Kidney (tissue), 13 donors: ENCODE measurements at regions not wholly inside any gene's neighbourhood (a gene's known extent, or its start where the extent isn't known, plus 50 kb on each side); places are given as distances from the start of the nearest gene placed in this dataset.

Experiments used
- DNase-seq, 5 donors: peaks; one replicate each; pipeline ENCODE4 v3.0.0-alpha.2; 2013 to 2020
- FAIRE-seq: peaks from 2 replicates; lab custom pipeline; 2012; peaks lifted over from hg19 to GRCh38; lab: Jason Lieb, UNC
- H3K27ac ChIP-seq, 2 donors: one replicate each; pipeline ENCODE4 v1.7.0; 2013; ENCODE audit warnings: low read depth in 2 of 2, low read length in 2 of 2, inconsistent platforms in 1 of 2
- H3K27me3 ChIP-seq: one replicate; pipeline ENCODE4 v1.7.1; 2013; ENCODE audit warnings: low read length, inconsistent platforms; ENCODE audit not compliant: control insufficient read depth, insufficient read depth
- H3K36me3 ChIP-seq, 3 donors: one replicate each; pipeline versions ENCODE4 v1.7.0 to v1.7.1; 2013; ENCODE audit warnings: low read length in 3 of 3, control low read depth in 1 of 3, inconsistent platforms in 1 of 3; ENCODE audit not compliant: insufficient read depth in 3 of 3, control insufficient read depth in 2 of 3
- H3K4me1 ChIP-seq, 3 donors: one replicate each; pipeline versions ENCODE4 v1.7.0 to v1.7.1; 2013; ENCODE audit warnings: low read length in 3 of 3, inconsistent platforms in 1 of 3, low read depth in 1 of 3; ENCODE audit not compliant: control insufficient read depth in 2 of 3, insufficient read depth in 2 of 3
- H3K4me3 ChIP-seq, 3 donors: one replicate each; pipeline versions ENCODE4 v1.7.0 to v1.8.1; 2013; ENCODE audit warnings: low read length in 3 of 3, control low read depth in 1 of 3, inconsistent platforms in 1 of 3
- H3K9ac ChIP-seq, 3 donors: one replicate each; pipeline versions ENCODE4 v1.7.0 to v1.7.1; 2013; ENCODE audit warnings: low read length in 3 of 3, control low read depth in 1 of 3, inconsistent platforms in 1 of 3
- H3K9me3 ChIP-seq, 3 donors: one replicate each; pipeline versions ENCODE4 v1.7.0 to v1.7.1; 2013; ENCODE audit warnings: low read length in 3 of 3, control low read depth in 1 of 3, inconsistent platforms in 1 of 3; ENCODE audit not compliant: control insufficient read depth in 2 of 3, insufficient read depth in 1 of 3
- intact Hi-C: fragments of 100-400 bp; cut with DNase I; formaldehyde crosslinking; loops from one replicate; pipeline ENCODE4 v1.11.1; 2022
- TF ChIP-seq, protein P1 (sequence below): IDR thresholded peaks from 3 replicates; pipeline ENCODE4 v1.5.1; 2012; ENCODE audit warnings: mild to moderate bottlenecking, moderate library complexity, borderline replicate concordance; ENCODE audit not compliant: insufficient read depth; ENCODE audit errors: extremely low read depth
- donor health status: control.
- donor health status: control.
- donor health status: control.
- donor health status: control.
- donor health status: control.
- donor health status: DM: yes; HTN: yes; CAD: no.
- donor health status: Normal renal cell carcinoma (clear cell type).

DNA sequence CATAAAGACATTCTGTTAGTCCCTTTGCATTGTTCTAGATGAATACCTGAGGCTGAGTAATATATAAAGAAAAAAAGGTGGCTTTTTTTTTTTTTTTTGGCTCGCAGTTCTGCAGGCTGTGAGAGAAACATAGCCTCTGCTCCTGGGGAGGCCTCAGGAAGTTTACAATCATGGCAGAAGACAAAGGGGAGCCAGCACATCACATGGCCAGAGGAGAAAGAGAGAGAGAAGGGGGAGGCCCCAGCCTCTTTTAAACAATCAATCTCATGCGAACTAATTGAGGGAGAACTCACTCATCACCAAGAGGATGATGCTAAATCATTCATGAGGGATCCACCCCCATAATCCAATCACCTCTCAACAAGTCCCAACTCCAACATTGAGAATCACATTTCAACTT lies 364.0 kb upstream of the EPHA5 start:
- Histone ChIP-seq H3K4me3 (no peak overlapping the region), H3K9ac (no peak overlapping the region), H3K27me3 (no peaks in the 10 kb centered on the region), H3K27ac (no peak overlapping the region), H3K9me3 (peaks cover 0 to 2% (median 0%) of the 10 kb centered on the region in 3 donors), H3K4me1 (no peaks in the 10 kb centered on the region), H3K36me3 (no peaks in the 10 kb centered on the region)
- FAIRE-seq: no peak
- TF ChIP-seq, protein P1, sequence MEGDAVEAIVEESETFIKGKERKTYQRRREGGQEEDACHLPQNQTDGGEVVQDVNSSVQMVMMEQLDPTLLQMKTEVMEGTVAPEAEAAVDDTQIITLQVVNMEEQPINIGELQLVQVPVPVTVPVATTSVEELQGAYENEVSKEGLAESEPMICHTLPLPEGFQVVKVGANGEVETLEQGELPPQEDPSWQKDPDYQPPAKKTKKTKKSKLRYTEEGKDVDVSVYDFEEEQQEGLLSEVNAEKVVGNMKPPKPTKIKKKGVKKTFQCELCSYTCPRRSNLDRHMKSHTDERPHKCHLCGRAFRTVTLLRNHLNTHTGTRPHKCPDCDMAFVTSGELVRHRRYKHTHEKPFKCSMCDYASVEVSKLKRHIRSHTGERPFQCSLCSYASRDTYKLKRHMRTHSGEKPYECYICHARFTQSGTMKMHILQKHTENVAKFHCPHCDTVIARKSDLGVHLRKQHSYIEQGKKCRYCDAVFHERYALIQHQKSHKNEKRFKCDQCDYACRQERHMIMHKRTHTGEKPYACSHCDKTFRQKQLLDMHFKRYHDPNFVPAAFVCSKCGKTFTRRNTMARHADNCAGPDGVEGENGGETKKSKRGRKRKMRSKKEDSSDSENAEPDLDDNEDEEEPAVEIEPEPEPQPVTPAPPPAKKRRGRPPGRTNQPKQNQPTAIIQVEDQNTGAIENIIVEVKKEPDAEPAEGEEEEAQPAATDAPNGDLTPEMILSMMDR: no peak
- DNase-seq: no peak
- intact Hi-C loops: no loop called here

DNA sequence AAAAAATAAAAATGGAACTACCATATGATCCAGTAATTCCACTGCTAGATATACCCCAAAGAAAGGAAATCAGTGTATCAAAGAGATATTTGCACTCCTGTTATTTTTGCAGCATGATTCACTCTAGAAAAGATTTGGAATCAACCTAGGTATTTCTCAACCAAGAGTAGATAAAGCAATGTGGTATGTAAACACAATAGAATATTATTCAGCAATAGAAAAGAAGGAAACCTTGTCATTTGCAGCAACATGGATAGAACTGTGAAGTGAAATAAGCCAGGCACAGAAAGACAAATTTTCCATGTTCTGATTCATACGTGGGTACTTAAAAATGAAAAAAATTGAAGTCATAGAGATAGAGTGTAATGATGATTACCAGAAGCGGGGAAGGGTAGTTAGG lies 362.3 kb upstream of the EPHA5 start:
- no peak overlapping the region for H3K9ac ChIP-seq
- H3K4me1 ChIP-seq: no peaks in the 10 kb centered on the region
- H3K27me3 ChIP-seq: no peaks in the 10 kb centered on the region
- DNase-seq (no peak), FAIRE-seq (no peak)
- H3K36me3 ChIP-seq: no peaks in the 10 kb centered on the region
- peaks cover 0 to 2% (median 0%) of the 10 kb centered on the region in 3 donors for H3K9me3 ChIP-seq
- no peak overlapping the region for H3K4me3 ChIP-seq
- intact Hi-C loops: no loop called here
- TF ChIP-seq, protein P1: no peak
- no peak overlapping the region for H3K27ac ChIP-seq

DNA sequence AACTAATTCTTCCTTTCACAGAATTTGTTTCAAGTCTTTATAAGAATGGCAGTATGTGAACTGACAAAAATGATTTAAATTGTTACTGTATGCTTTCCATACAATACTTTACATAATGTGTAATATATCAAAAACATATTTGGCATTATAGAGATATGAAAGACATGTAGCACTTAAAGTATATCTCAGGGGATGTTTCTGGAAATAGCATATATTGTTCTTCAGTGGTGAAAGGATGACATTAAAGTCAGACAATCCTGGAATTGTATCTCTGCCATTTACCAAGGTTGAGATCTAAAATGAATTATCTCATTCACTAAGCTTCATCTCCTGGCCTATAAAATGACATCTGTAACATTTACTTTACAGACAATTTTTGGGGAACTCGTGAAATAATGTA lies 358.4 kb upstream of the EPHA5 start:
- DNase-seq (no peak), FAIRE-seq (no peak)
- H3K9ac ChIP-seq: no peak overlapping the region
- no peak overlapping the region for H3K27ac ChIP-seq
- intact Hi-C loops: no loop called here
- H3K4me3 ChIP-seq: no peak overlapping the region
- no peaks in the 10 kb centered on the region for H3K36me3 ChIP-seq
- H3K4me1 ChIP-seq: no peaks in the 10 kb centered on the region
- H3K9me3 ChIP-seq: peaks cover 0 to 2% (median 0%) of the 10 kb centered on the region in 3 donors
- TF ChIP-seq, protein P1: no peak
- no peaks in the 10 kb centered on the region for H3K27me3 ChIP-seq

DNA sequence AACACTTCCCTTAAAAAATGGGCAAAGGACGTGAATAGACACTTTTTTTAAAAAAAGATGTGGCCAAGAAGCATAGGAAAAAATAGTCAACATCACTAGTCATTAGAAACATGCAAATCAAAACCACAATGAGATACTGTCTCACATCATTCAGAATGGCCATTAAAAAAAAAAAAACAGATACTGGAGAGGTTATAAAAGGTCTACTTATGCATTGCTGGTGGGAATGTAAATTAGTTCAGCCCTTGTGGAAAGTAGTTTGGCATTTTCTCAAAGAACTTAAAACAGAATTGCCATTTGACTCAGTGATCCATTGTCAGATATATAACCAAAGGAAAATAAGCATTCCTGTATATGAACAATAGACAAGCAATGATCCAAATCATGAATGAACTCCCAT lies 352.8 kb upstream of the EPHA5 start:
- Histone ChIP-seq H3K9ac (no peak overlapping the region), H3K9me3 (no peaks in the 10 kb centered on the region), H3K27ac (no peak overlapping the region), H3K4me1 (no peaks in the 10 kb centered on the region), H3K27me3 (no peaks in the 10 kb centered on the region), H3K36me3 (no peaks in the 10 kb centered on the region), H3K4me3 (no peak overlapping the region)
- no peak for FAIRE-seq
- intact Hi-C loops: no loop called here
- TF ChIP-seq, protein P1: no peak
- no peak for DNase-seq
